GM18861 (cell line): ENCODE measurements at regions not wholly inside any gene's neighbourhood (a gene's known extent, or its start where the extent isn't known, plus 50 kb on each side); places are given as distances from the start of the nearest gene placed in this dataset.
"Not testable (repeated sequence)": the region's sequence is repeated elsewhere in the genome, so short reads cannot be mapped to it uniquely, and the experiment has no call there.

Source experiments
- ATAC-seq: cut with Tn5 transposase; IDR thresholded peaks from one replicate; pipeline ENCODE4 v1.9.1; 2021; ENCODE audit not compliant: unreplicated experiment

- no peak for ATAC-seq
Observed at GRCh38 chr1:5191470-5191869, 537.1 kb downstream of the AJAP1 start.

GRCh38 chr1:5189384-5189783 is 535.0 kb downstream of the AJAP1 start:
- ATAC-seq: no peak

GRCh38 chr1:5165762-5166161 is 511.4 kb downstream of the AJAP1 start:
- ATAC-seq: no peak

GRCh38 chr1:5164158-5164557 is 509.7 kb downstream of the AJAP1 start:
- no peak for ATAC-seq

- ATAC-seq: no peak
Observed at GRCh38 chr1:5161372-5161771, 507.0 kb downstream of the AJAP1 start.

GRCh38 chr1:5157175-5157574 is 502.8 kb downstream of the AJAP1 start:
- ATAC-seq: no peak

DNA sequence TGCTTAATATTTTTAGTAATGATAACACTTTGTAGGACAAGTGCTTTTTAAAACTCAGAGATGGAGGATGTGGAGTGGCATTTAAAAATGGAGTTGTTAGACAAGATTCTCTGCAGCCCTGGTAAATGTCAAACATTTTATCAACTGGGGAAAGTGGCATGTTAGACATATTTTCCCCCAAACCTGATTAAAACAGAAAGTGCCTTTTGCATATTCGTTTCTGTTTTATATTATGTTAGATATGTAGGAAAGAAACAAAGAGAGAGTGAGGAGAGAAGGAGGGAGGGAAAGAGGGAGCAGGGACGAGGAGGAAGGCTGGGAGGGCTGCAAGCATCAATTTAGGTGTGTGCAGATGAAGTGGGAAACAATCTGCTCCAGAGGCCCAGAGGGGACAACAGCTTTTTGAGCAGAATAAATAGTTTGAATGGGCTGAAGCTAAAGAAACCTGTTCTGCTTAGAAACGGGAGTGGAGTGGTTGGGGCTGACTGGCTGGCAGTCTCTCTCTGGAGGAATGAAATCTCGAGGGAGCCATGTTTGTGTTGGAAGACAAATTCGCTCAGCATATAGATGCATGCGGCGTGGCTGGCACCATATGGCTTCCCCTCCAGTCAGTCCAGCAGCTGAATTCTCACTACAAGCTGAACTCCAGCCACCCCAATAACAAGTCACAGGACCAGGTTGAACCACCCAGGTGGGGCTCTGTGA is 502.2 kb downstream of the AJAP1 start:
- no peak for ATAC-seq

DNA sequence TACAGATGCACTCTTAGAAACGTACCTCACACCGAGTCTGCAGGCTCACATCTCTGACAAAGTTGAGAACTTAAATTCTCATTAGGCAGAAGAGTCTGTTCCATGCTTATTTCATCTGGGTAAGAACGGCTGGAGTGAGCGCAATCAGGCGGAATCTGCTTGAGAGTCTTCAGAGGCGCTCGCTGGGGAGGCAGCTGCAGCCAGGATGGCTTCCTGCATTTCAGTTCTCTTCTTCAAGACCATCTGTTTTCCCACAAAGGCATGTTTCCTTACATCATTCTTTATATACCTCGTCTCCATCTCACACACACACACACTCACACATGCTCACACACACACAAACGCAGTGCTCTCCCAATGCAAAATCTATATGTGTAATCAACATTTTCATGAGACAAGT is 497.1 kb downstream of the AJAP1 start:
- ATAC-seq: no peak

DNA sequence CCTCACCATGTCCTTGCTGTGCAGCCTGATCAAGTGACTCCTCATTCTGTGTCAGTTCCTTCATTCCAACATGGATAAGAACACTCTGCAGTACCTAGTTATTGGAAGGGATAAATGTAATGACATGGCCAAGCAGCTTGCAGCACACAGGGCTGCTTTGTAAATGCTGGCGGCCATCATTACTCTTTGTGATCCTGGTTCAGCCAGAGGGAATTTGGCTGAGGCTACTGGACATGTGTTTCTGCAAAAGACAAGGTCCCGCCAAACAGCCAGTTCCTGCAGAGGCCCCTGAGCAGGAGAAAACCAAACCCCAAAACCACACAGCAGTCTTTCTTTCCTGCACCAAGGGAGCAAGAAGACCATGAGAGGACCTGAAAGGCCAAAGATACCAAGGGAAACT is 495.8 kb downstream of the AJAP1 start:
- ATAC-seq: no peak

- no peak for ATAC-seq
Observed at GRCh38 chr1:5147806-5148205, 493.4 kb downstream of the AJAP1 start.

DNA sequence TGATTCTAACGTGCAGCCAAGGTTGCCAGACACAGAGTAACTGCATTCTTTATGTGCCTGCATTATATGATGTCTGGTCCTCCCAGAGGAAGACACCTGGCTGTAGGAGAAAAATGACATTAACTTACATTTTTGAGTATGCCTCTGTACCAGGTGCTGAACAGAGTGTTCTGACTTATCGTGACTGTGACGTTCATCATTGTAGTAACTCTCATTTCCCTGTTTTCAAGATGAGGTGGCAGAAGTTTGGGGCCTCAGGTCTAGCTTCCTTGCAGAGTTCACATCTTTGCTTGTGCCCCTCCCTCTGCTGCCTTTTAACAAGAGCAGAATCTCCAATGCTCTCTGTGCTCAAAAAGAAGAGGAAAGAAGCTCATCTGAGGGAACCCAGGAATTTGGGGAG is 488.0 kb downstream of the AJAP1 start:
- no peak for ATAC-seq

- no peak for ATAC-seq
Observed at GRCh38 chr1:5141750-5142149, 487.3 kb downstream of the AJAP1 start.

DNA sequence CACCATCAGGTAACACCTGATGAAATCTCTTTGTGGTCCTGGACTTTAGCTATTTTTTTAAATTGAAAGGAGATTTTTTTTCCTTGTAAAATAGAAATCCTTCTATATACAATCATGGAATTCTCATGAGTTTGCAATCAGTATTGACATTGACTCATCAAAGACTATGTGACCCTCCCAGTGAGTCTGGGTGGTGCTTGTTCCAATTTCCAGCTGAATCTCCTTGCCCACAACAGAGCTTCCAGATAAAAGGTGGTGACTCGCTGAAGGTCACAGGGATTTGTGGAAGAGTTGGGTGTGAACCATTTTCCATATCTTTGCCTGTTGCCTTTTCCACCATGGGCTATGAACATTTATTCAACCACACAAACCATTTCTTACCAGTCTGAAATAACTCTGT is 486.6 kb downstream of the AJAP1 start:
- no peak for ATAC-seq

- no peak for ATAC-seq
Observed at GRCh38 chr1:5140136-5140535, 485.7 kb downstream of the AJAP1 start.

- ATAC-seq: no peak
Observed at GRCh38 chr1:5129746-5130355, 475.4 kb downstream of the AJAP1 start.

DNA sequence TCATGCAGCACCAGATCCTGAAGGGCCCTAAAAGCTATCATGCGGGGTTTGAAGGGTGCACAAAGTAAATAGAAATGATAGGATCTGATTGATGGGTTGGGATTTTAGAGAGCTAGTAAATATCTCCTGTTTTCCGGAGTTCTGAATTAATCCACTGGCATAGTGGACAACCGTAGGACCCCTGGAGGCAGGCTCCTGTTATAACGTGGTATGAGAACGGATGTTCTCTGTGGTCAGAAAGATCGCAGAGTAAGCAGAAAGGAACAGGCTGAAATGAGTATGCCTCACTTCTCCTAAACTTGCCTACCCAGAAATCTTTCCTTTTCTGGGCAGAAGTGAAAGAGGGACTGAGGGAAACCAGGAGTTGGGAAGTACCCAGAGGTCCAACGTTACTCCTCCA is 470.8 kb downstream of the AJAP1 start:
- no peak for ATAC-seq

- ATAC-seq: no peak
Observed at GRCh38 chr1:5120559-5120958, 466.1 kb downstream of the AJAP1 start.

- no peak for ATAC-seq
Observed at GRCh38 chr1:5119366-5120234, 465.2 kb downstream of the AJAP1 start.

GRCh38 chr1:5118771-5119170 is 464.4 kb downstream of the AJAP1 start:
- ATAC-seq: not testable (repeated sequence)

- ATAC-seq: not testable (repeated sequence)
Observed at GRCh38 chr1:5118292-5118691, 463.9 kb downstream of the AJAP1 start.

GRCh38 chr1:5111581-5111980 is 457.2 kb downstream of the AJAP1 start:
- no peak for ATAC-seq

DNA sequence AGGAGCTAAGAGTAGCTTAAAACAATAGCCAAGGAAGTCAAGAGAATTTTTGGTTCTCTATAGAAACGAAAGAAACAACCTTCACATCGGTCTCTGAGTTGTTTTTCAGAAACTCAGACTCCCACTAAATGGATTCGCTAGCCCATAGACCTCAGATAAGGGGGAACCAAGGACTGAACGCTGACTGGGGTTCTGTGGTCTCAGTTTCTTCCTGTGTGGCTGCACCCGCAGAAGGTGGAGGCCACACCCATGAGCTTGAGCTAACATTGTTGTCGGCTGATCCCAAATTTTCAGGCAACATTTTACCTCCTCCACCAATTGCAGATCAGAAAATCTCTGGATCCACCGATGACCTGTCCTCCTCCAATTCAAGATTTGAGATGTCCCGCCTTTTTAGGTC is 456.1 kb downstream of the AJAP1 start:
- ATAC-seq: no peak
